ENCODE measurements at regions not wholly inside any gene's neighbourhood (a gene's known extent, or its start where the extent isn't known, plus 50 kb on each side); places are given as distances from the start of the nearest gene placed in this dataset.
"Not testable (repeated sequence)": the region's sequence is repeated elsewhere in the genome, so short reads cannot be mapped to it uniquely, and the experiment has no call there.

- ATAC-seq (ENCODE audit: low FRiP score) (no peak), DNase-seq (ENCODE audit: low spot score) (no peak)
- no peak for TF ChIP-seq CTCF (IDR thresholded peaks at IDR 0.05)
Measured at GRCh38 chr10:8332730-8333111, 278.2 kb downstream of the GATA3 start.

GRCh38 chr10:8334631-8335030, 280.1 kb downstream of the GATA3 start:
- TF ChIP-seq CTCF (IDR thresholded peaks at IDR 0.05): no peak
- ATAC-seq (ENCODE audit: low FRiP score) (no peak), DNase-seq (ENCODE audit: low spot score) (no peak)

- no peak for ATAC-seq (ENCODE audit: low FRiP score)
- no peak for TF ChIP-seq CTCF (IDR thresholded peaks at IDR 0.05)
- no peak for DNase-seq (ENCODE audit: low spot score)
Measured at GRCh38 chr10:8336629-8337331, 282.3 kb downstream of the GATA3 start.

GRCh38 chr10:8337332-8337651, 282.8 kb downstream of the GATA3 start:
- DNase-seq (ENCODE audit: low spot score): no peak
- no peak for TF ChIP-seq CTCF (IDR thresholded peaks at IDR 0.05)
- no peak for ATAC-seq (ENCODE audit: low FRiP score)

- DNase-seq (ENCODE audit: low spot score) (no peak), ATAC-seq (ENCODE audit: low FRiP score) (no peak)
- TF ChIP-seq CTCF (IDR thresholded peaks at IDR 0.05): no peak
Measured at GRCh38 chr10:8338177-8338766, 283.8 kb downstream of the GATA3 start.

GRCh38 chr10:8344756-8345155, 290.3 kb downstream of the GATA3 start:
- ATAC-seq (ENCODE audit: low FRiP score) (no peak), DNase-seq (ENCODE audit: low spot score) (no peak)
- no peak for TF ChIP-seq CTCF (IDR thresholded peaks at IDR 0.05)

GRCh38 chr10:8346861-8347260, 292.4 kb downstream of the GATA3 start:
- no peak for ATAC-seq (ENCODE audit: low FRiP score)
- no peak for DNase-seq (ENCODE audit: low spot score)
- TF ChIP-seq CTCF (IDR thresholded peaks at IDR 0.05): no peak

GRCh38 chr10:8347614-8348013, 293.1 kb downstream of the GATA3 start:
- not testable (repeated sequence) for DNase-seq (ENCODE audit: low spot score); ATAC-seq (ENCODE audit: low FRiP score)
